ENCODE measurements at regions not wholly inside any gene's neighbourhood (a gene's known extent, or its start where the extent isn't known, plus 50 kb on each side); places are given as distances from the start of the nearest gene placed in this dataset.
"Not testable (repeated sequence)": the region's sequence is repeated elsewhere in the genome, so short reads cannot be mapped to it uniquely, and the experiment has no call there.

DNA sequence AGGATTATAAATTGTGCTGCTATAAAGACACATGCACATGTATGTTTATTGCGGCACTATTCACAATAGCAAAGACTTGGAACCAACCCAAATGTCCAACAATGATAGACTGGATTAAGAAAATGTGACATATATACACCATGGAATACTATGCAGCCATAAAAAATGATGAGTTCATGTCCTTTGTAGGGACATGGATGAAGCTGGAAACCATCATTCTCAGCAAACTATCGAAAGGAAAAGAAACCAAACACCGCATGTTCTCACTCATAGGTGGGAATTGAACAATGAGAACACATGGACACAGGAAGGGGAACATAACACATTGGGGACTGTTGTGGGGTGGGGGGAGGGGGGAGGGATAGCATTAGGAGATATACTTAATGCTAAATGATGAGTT lies 67.8 kb upstream of the ETV3 start:
- H3K27me3 ChIP-seq (ENCODE audit: insufficient read depth); H3K27me3 Mint-ChIP-seq (ENCODE audit: insufficient read depth, low read depth, poor library complexity); H3K36me3 ChIP-seq (ENCODE audit: insufficient read depth); H3K4me2 ChIP-seq; H3K27ac Mint-ChIP-seq; H3K4me3 Mint-ChIP-seq; H2AFZ ChIP-seq; H3K4me3 ChIP-seq; H3K27ac ChIP-seq (ENCODE audit: low read depth); H3K79me2 ChIP-seq (replicated peaks; ENCODE audit: insufficient read depth); DNase-seq (ENCODE audit: low spot score); H3K4me1 ChIP-seq (ENCODE audit: insufficient read depth); H3K36me3 Mint-ChIP-seq (ENCODE audit: low read depth); H3K9me2 ChIP-seq (ENCODE audit: insufficient read depth); H4K20me1 ChIP-seq (replicated peaks; ENCODE audit: insufficient read depth); ATAC-seq; H3K9me3 Mint-ChIP-seq; H3K4me1 Mint-ChIP-seq; H3F3A ChIP-seq (replicated peaks; ENCODE audit: low read depth): not testable (repeated sequence)

DNA sequence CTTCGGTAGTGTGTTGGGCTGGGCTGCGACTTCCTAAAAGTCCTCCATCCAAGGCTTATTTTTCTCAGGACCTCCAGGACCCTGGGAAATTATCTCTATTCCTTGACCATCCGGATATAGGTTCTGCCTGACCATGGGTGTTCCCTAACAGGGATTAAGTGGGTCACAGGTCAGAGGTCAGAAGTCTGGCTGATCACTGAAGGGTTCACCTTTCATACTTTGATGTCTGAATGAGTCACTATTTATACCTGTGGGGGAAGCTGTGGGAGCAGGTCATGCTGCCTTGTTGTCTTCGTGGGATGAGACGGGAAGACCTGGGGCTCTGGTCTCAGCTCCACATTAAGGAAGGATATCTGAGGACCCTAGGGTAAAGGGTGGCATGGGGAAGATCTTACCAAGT lies 65.0 kb upstream of the ETV3 start:
- Mint-ChIP-seq H3K27me3 (ENCODE audit: insufficient read depth, low read depth, poor library complexity) (no peaks in the 10 kb centered on the region), H3K4me3 (no peak overlapping the region), H3K4me1 (no peaks in the 10 kb centered on the region), H3K27ac (no peak overlapping the region), H3K36me3 (ENCODE audit: low read depth) (no peaks in the 10 kb centered on the region), H3K9me3 (no peaks in the 10 kb centered on the region)
- no peaks in the 10 kb centered on the region for H3K79me2 ChIP-seq (replicated peaks; ENCODE audit: insufficient read depth)
- no peak overlapping the region for H3K27ac ChIP-seq (ENCODE audit: low read depth)
- H3K4me3 ChIP-seq: no peak overlapping the region
- no peaks in the 10 kb centered on the region for H3K36me3 ChIP-seq (ENCODE audit: insufficient read depth)
- H3K4me1 ChIP-seq (ENCODE audit: insufficient read depth): no peaks in the 10 kb centered on the region
- H2AFZ ChIP-seq: no peak overlapping the region
- H3F3A ChIP-seq (replicated peaks; ENCODE audit: low read depth): no peaks in the 10 kb centered on the region
- no peaks in the 10 kb centered on the region for H4K20me1 ChIP-seq (replicated peaks; ENCODE audit: insufficient read depth)
- ATAC-seq: no peak
- H3K9me2 ChIP-seq (ENCODE audit: insufficient read depth): peaks cover 2% of the 10 kb centered on the region; the same call in 1 of the 2 replicates
- H3K27me3 ChIP-seq (ENCODE audit: insufficient read depth): no peaks in the 10 kb centered on the region
- no peak for DNase-seq (ENCODE audit: low spot score)
- TF ChIP-seq STAT1 (IDR thresholded peaks at IDR 0.05; ENCODE audit: unreplicated experiment): no peak
- TF ChIP-seq, protein P1, sequence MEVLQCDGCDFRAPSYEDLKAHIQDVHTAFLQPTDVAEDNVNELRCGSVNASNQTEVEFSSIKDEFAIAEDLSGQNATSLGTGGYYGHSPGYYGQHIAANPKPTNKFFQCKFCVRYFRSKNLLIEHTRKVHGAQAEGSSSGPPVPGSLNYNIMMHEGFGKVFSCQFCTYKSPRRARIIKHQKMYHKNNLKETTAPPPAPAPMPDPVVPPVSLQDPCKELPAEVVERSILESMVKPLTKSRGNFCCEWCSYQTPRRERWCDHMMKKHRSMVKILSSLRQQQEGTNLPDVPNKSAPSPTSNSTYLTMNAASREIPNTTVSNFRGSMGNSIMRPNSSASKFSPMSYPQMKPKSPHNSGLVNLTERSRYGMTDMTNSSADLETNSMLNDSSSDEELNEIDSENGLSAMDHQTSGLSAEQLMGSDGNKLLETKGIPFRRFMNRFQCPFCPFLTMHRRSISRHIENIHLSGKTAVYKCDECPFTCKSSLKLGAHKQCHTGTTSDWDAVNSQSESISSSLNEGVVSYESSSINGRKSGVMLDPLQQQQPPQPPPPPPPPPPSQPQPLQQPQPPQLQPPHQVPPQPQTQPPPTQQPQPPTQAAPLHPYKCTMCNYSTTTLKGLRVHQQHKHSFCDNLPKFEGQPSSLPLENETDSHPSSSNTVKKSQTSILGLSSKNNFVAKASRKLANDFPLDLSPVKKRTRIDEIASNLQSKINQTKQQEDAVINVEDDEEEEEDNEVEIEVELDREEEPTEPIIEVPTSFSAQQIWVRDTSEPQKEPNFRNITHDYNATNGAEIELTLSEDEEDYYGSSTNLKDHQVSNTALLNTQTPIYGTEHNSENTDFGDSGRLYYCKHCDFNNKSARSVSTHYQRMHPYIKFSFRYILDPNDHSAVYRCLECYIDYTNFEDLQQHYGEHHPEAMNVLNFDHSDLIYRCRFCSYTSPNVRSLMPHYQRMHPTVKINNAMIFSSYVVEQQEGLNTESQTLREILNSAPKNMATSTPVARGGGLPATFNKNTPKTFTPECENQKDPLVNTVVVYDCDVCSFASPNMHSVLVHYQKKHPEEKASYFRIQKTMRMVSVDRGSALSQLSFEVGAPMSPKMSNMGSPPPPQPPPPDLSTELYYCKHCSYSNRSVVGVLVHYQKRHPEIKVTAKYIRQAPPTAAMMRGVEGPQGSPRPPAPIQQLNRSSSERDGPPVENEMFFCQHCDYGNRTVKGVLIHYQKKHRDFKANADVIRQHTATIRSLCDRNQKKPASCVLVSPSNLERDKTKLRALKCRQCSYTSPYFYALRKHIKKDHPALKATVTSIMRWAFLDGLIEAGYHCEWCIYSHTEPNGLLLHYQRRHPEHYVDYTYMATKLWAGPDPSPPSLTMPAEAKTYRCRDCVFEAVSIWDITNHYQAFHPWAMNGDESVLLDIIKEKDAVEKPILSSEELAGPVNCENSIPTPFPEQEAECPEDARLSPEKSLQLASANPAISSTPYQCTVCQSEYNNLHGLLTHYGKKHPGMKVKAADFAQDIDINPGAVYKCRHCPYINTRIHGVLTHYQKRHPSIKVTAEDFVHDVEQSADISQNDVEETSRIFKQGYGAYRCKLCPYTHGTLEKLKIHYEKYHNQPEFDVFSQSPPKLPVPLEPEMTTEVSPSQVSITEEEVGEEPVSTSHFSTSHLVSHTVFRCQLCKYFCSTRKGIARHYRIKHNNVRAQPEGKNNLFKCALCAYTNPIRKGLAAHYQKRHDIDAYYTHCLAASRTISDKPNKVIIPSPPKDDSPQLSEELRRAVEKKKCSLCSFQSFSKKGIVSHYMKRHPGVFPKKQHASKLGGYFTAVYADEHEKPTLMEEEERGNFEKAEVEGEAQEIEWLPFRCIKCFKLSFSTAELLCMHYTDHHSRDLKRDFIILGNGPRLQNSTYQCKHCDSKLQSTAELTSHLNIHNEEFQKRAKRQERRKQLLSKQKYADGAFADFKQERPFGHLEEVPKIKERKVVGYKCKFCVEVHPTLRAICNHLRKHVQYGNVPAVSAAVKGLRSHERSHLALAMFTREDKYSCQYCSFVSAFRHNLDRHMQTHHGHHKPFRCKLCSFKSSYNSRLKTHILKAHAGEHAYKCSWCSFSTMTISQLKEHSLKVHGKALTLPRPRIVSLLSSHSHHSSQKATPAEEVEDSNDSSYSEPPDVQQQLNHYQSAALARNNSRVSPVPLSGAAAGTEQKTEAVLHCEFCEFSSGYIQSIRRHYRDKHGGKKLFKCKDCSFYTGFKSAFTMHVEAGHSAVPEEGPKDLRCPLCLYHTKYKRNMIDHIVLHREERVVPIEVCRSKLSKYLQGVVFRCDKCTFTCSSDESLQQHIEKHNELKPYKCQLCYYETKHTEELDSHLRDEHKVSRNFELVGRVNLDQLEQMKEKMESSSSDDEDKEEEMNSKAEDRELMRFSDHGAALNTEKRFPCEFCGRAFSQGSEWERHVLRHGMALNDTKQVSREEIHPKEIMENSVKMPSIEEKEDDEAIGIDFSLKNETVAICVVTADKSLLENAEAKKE (CRISPR knock-in tag; IDR thresholded peaks at IDR 0.05): no peak
- TF ChIP-seq, protein P2, sequence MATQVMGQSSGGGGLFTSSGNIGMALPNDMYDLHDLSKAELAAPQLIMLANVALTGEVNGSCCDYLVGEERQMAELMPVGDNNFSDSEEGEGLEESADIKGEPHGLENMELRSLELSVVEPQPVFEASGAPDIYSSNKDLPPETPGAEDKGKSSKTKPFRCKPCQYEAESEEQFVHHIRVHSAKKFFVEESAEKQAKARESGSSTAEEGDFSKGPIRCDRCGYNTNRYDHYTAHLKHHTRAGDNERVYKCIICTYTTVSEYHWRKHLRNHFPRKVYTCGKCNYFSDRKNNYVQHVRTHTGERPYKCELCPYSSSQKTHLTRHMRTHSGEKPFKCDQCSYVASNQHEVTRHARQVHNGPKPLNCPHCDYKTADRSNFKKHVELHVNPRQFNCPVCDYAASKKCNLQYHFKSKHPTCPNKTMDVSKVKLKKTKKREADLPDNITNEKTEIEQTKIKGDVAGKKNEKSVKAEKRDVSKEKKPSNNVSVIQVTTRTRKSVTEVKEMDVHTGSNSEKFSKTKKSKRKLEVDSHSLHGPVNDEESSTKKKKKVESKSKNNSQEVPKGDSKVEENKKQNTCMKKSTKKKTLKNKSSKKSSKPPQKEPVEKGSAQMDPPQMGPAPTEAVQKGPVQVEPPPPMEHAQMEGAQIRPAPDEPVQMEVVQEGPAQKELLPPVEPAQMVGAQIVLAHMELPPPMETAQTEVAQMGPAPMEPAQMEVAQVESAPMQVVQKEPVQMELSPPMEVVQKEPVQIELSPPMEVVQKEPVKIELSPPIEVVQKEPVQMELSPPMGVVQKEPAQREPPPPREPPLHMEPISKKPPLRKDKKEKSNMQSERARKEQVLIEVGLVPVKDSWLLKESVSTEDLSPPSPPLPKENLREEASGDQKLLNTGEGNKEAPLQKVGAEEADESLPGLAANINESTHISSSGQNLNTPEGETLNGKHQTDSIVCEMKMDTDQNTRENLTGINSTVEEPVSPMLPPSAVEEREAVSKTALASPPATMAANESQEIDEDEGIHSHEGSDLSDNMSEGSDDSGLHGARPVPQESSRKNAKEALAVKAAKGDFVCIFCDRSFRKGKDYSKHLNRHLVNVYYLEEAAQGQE (IDR thresholded peaks at IDR 0.05; ENCODE audit: unreplicated experiment): no peak
- no peak for TF ChIP-seq ZNF114 (CRISPR knock-in tag; IDR thresholded peaks at IDR 0.05)
- no peak for TF ChIP-seq JUNB (IDR thresholded peaks at IDR 0.05; ENCODE audit: unreplicated experiment)
- TF ChIP-seq, protein P3, sequence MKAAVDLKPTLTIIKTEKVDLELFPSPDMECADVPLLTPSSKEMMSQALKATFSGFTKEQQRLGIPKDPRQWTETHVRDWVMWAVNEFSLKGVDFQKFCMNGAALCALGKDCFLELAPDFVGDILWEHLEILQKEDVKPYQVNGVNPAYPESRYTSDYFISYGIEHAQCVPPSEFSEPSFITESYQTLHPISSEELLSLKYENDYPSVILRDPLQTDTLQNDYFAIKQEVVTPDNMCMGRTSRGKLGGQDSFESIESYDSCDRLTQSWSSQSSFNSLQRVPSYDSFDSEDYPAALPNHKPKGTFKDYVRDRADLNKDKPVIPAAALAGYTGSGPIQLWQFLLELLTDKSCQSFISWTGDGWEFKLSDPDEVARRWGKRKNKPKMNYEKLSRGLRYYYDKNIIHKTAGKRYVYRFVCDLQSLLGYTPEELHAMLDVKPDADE (IDR thresholded peaks at IDR 0.05): no peak
- no peak overlapping the region for H3K4me2 ChIP-seq
